GM13977 (cell line): ENCODE measurements at regions not wholly inside any gene's neighbourhood (a gene's known extent, or its start where the extent isn't known, plus 50 kb on each side); places are given as distances from the start of the nearest gene placed in this dataset.

Experiments used
- DNase-seq: peaks from one replicate; pipeline ENCODE4 v3.0.0; 2012; ENCODE audit warnings: low spot score
- CTCF ChIP-seq: IDR thresholded peaks from 2 replicates; pipeline ENCODE4 v1.5.1; 2012; ENCODE audit warnings: mild to moderate bottlenecking, control low read depth; ENCODE audit not compliant: insufficient read depth; ENCODE audit errors: extremely low read depth, missing control alignments
- in situ Hi-C: fragments of 300-500 bp; cut with MboI; formaldehyde crosslinking; loops from one replicate; pipeline ENCODE4 v1.12.0; 2022; ENCODE audit warnings: low sequenced_read_pairs, low pct_unique_long_range_greater_than_20kb, mixed read lengths, inconsistent platforms; ENCODE audit not compliant: unreplicated experiment

- in situ Hi-C loops = loop anchor here (25.0 kb wide), 2 partner anchors 336 to 536 kb away; no protein-coding TSS in a partner anchor
- no peak for TF ChIP-seq CTCF
- DNase-seq = no peak
Measured at GRCh38 chr14:31926652-31927347, 150.3 kb upstream of the ARHGAP5 start.

GRCh38 chr14:31927348-31927832 is 149.7 kb upstream of the ARHGAP5 start:
- no peak for DNase-seq
- in situ Hi-C loops = loop anchor here (25.0 kb wide), 2 partner anchors 335 to 535 kb away; no protein-coding TSS in a partner anchor
- no peak for TF ChIP-seq CTCF

- in situ Hi-C loops = loop anchor here (25.0 kb wide), 2 partner anchors 332 to 532 kb away; no protein-coding TSS in a partner anchor
- no peak for TF ChIP-seq CTCF
- DNase-seq = no peak
Measured at GRCh38 chr14:31930070-31930469, 147.0 kb upstream of the ARHGAP5 start.

- no peak for TF ChIP-seq CTCF
- no peak for DNase-seq
- in situ Hi-C loops = loop anchor here (25.0 kb wide), 2 partner anchors 332 to 532 kb away; no protein-coding TSS in a partner anchor
Measured at GRCh38 chr14:31930493-31931240, 146.4 kb upstream of the ARHGAP5 start.

GRCh38 chr14:31932675-31933074 is 144.4 kb upstream of the ARHGAP5 start:
- in situ Hi-C loops = loop anchor here (25.0 kb wide), 2 partner anchors 330 to 530 kb away; no protein-coding TSS in a partner anchor
- no peak for DNase-seq
- no peak for TF ChIP-seq CTCF

- in situ Hi-C loops = loop anchor here (25.0 kb wide), 2 partner anchors 329 to 529 kb away; no protein-coding TSS in a partner anchor
- DNase-seq = no peak
- TF ChIP-seq CTCF = no peak
Measured at GRCh38 chr14:31933716-31934115, 143.4 kb upstream of the ARHGAP5 start.
